ENCODE measurements at regions not wholly inside any gene's neighbourhood (a gene's known extent, or its start where the extent isn't known, plus 50 kb on each side); places are given as distances from the start of the nearest gene placed in this dataset.

- TF ChIP-seq RAD21 (IDR thresholded peaks at IDR 0.05; ENCODE audit: low read length) (no peak), CTCF (IDR thresholded peaks at IDR 0.05) (no peak), RXRA (IDR thresholded peaks at IDR 0.05; ENCODE audit: borderline replicate concordance, low read depth) (no peak), RCOR1 (IDR thresholded peaks at IDR 0.05; ENCODE audit: low read length) (no peak), TEAD4 (IDR thresholded peaks at IDR 0.05; ENCODE audit: borderline replicate concordance, insufficient read depth) (no peak), YY1 (IDR thresholded peaks at IDR 0.05; ENCODE audit: low read depth) (no peak), CHD2 (IDR thresholded peaks at IDR 0.05; ENCODE audit: low read length, partially characterized antibody) (no peak), EP300 (IDR thresholded peaks at IDR 0.05; ENCODE audit: borderline replicate concordance in 1 of 2, low read depth in 1 of 2, low read length in 1 of 2) (no peak), EZH2phosphoT487 (IDR thresholded peaks at IDR 0.05; ENCODE audit: borderline replicate concordance, low read depth) (no peak), TAF1 (IDR thresholded peaks at IDR 0.05; ENCODE audit: borderline replicate concordance, low read depth, low read length) (no peak), POLR2AphosphoS5 (IDR thresholded peaks at IDR 0.05; ENCODE audit: low read depth, low read length) (no peak), IRF3 (IDR thresholded peaks at IDR 0.05; ENCODE audit: low read depth, low read length) (no peak), ELF1 (IDR thresholded peaks at IDR 0.05) (no peak)
Observed at GRCh38 chr2:582792-583528, 94.2 kb downstream of the TMEM18 start.
